Stimulated activated CD8-positive, alpha-beta memory T cell treated with anti-CD3 and anti-CD28 coated beads, Interleukin-15, amount 100 ng/mL, for 48 hours (primary cell): ENCODE measurements at regions not wholly inside any gene's neighbourhood (a gene's known extent, or its start where the extent isn't known, plus 50 kb on each side); places are given as distances from the start of the nearest gene placed in this dataset.

Source experiments
- DNase-seq, 2 donors: peaks; one replicate each; pipeline ENCODE4 v3.0.0-alpha.2; 2020; ENCODE audit warnings: low read depth in 2 of 2

- no peak for DNase-seq
Measured at GRCh38 chrX:16444353-16444752, 205.6 kb upstream of the S100G start.

- DNase-seq = peak in 1 of 2 donors; percentile 13
Measured at GRCh38 chrX:16445166-16445752, 204.7 kb upstream of the S100G start.

GRCh38 chrX:16451334-16451733, 198.6 kb upstream of the S100G start:
- no peak for DNase-seq

- DNase-seq = no peak
Measured at GRCh38 chrX:16454926-16455325, 195.0 kb upstream of the S100G start.

GRCh38 chrX:16457239-16457638, 192.7 kb upstream of the S100G start:
- DNase-seq = no peak

GRCh38 chrX:16458208-16458607, 191.8 kb upstream of the S100G start:
- no peak for DNase-seq

- no peak for DNase-seq
Measured at GRCh38 chrX:16459008-16459407, 190.9 kb upstream of the S100G start.

GRCh38 chrX:16461968-16462367, 188.0 kb upstream of the S100G start:
- DNase-seq = no peak

- no peak for DNase-seq
Measured at GRCh38 chrX:16462912-16463311, 187.0 kb upstream of the S100G start.

- no peak for DNase-seq
Measured at GRCh38 chrX:16464369-16464768, 185.6 kb upstream of the S100G start.

GRCh38 chrX:16465081-16465876, 184.7 kb upstream of the S100G start:
- no peak for DNase-seq

- DNase-seq = no peak
Measured at GRCh38 chrX:16466640-16467432, 183.1 kb upstream of the S100G start.

- DNase-seq = no peak
Measured at GRCh38 chrX:16469870-16470269, 180.1 kb upstream of the S100G start.

GRCh38 chrX:16472345-16472744, 177.6 kb upstream of the S100G start:
- no peak for DNase-seq

GRCh38 chrX:16474511-16474910, 175.4 kb upstream of the S100G start:
- no peak for DNase-seq

- no peak for DNase-seq
Measured at GRCh38 chrX:16476009-16476408, 173.9 kb upstream of the S100G start.

- DNase-seq = no peak
Measured at GRCh38 chrX:16476692-16477091, 173.3 kb upstream of the S100G start.

GRCh38 chrX:16479206-16479869, 170.6 kb upstream of the S100G start:
- DNase-seq = no peak

- DNase-seq = no peak
Measured at GRCh38 chrX:16480049-16480448, 169.9 kb upstream of the S100G start.

- peak in 1 of 2 donors; percentile 3 for DNase-seq
Measured at GRCh38 chrX:16484338-16484737, 165.6 kb upstream of the S100G start.

- no peak for DNase-seq
Measured at GRCh38 chrX:16487620-16488385, 162.2 kb upstream of the S100G start.
